ENCODE measurements at regions not wholly inside any gene's neighbourhood (a gene's known extent, or its start where the extent isn't known, plus 50 kb on each side); places are given as distances from the start of the nearest gene placed in this dataset.
A peak's percentile ranks its signal among the peaks of the same experiment; 100 is the strongest.

GRCh38 chr12:45585522-45586230, 143.8 kb upstream of the ARID2 start:
- Histone ChIP-seq H3K27ac (no peak overlapping the region), H3K27me3 (ENCODE audit: insufficient read depth in 3 of 3, low read length in 2 of 3) (no peaks in the 10 kb centered on the region), H3K4me1 (no peaks in the 10 kb centered on the region), H3K36me3 (ENCODE audit: insufficient read depth in 1 of 2, low read depth in 1 of 2) (no peaks in the 10 kb centered on the region), H3K4me3 (no peak overlapping the region), H3K9me3 (no peaks in the 10 kb centered on the region)
- 91 to 96% (median 93%) methylated on average over 24 to 31 of the region's 31 CpGs for WGBS, 3 donors
- intact Hi-C loops (cut with DNase I), result no loop called here
- DNase-seq (peak in 1 of 2 donors; percentile 14), ATAC-seq (no peak)
- no peak for TF ChIP-seq CTCF (IDR thresholded peaks at IDR 0.05)

- DNase-seq, result no peak
- Histone ChIP-seq H3K4me3 (no peak overlapping the region), H3K27me3 (ENCODE audit: insufficient read depth in 3 of 3, low read length in 2 of 3) (no peaks in the 10 kb centered on the region), H3K4me1 (no peaks in the 10 kb centered on the region), H3K9me3 (no peaks in the 10 kb centered on the region), H3K27ac (no peak overlapping the region), H3K36me3 (ENCODE audit: insufficient read depth in 1 of 2, low read depth in 1 of 2) (no peaks in the 10 kb centered on the region)
- 92 to 98% (median 96%) methylated on average over 14 to 18 of the region's 18 CpGs for WGBS, 3 donors
- intact Hi-C loops (cut with DNase I), result no loop called here
- ATAC-seq, result no peak
- TF ChIP-seq CTCF (IDR thresholded peaks at IDR 0.05), result no peak
Measured at GRCh38 chr12:45586486-45586885, 143.0 kb upstream of the ARID2 start.

- no peak for ATAC-seq
- no peak for TF ChIP-seq CTCF (IDR thresholded peaks at IDR 0.05)
- intact Hi-C loops (cut with DNase I), result no loop called here
- H3K27ac ChIP-seq, result no peak overlapping the region
- no peaks in the 10 kb centered on the region for H3K9me3 ChIP-seq
- H3K4me1 ChIP-seq, result no peaks in the 10 kb centered on the region
- H3K27me3 ChIP-seq (ENCODE audit: insufficient read depth in 3 of 3, low read length in 2 of 3), result no peaks in the 10 kb centered on the region
- no peak for DNase-seq
- no peaks in the 10 kb centered on the region for H3K36me3 ChIP-seq (ENCODE audit: insufficient read depth in 1 of 2, low read depth in 1 of 2)
- WGBS, 3 donors, result 89 to 95% (median 93%) methylated on average over 2 of the region's 2 CpGs
- H3K4me3 ChIP-seq, result no peak overlapping the region
Measured at GRCh38 chr12:45587012-45587411, 142.5 kb upstream of the ARID2 start.

GRCh38 chr12:45587877-45588533, 141.5 kb upstream of the ARID2 start:
- H3K4me3 ChIP-seq, result no peak overlapping the region
- H3K27ac ChIP-seq, result no peak overlapping the region
- no peaks in the 10 kb centered on the region for H3K4me1 ChIP-seq
- no peaks in the 10 kb centered on the region for H3K9me3 ChIP-seq
- peak; percentile 28 for TF ChIP-seq CTCF (IDR thresholded peaks at IDR 0.05)
- intact Hi-C loops (cut with DNase I), result no loop called here
- no peaks in the 10 kb centered on the region for H3K27me3 ChIP-seq (ENCODE audit: insufficient read depth in 3 of 3, low read length in 2 of 3)
- peak; percentile 62 to 79 (median 76) for ATAC-seq
- DNase-seq, result peak in 1 of 2 donors; percentile 14
- no peaks in the 10 kb centered on the region for H3K36me3 ChIP-seq (ENCODE audit: insufficient read depth in 1 of 2, low read depth in 1 of 2)
- WGBS, 3 donors, result 74 to 85% (median 78%) methylated on average over 3 of the region's 3 CpGs
